Breast epithelium (tissue), 4 donors: ENCODE measurements at regions not wholly inside any gene's neighbourhood (a gene's known extent, or its start where the extent isn't known, plus 50 kb on each side); places are given as distances from the start of the nearest gene placed in this dataset.

Source experiments
- DNase-seq, 2 donors: peaks; one replicate each; pipeline ENCODE4 v3.0.0-alpha.2; 2019; ENCODE audit warnings: low spot score in 2 of 2
- H3K27ac ChIP-seq, 2 donors: fragments of 200-600 bp; sonication (generic) in 1 of 2; one replicate each; pipeline ENCODE4 v1.5.1; 2016 to 2019; ENCODE audit warnings: mild to moderate bottlenecking in 1 of 2
- H3K27me3 ChIP-seq, 2 donors: fragments of 200-600 bp; sonication (generic) in 1 of 2; one replicate each; pipeline versions ENCODE4 v1.5.1 to v1.6.0; 2017 to 2019; ENCODE audit warnings: control low read depth in 1 of 2, mild to moderate bottlenecking in 1 of 2
- H3K36me3 ChIP-seq: fragments of 200-600 bp; one replicate; pipeline ENCODE4 v1.5.1; 2019
- H3K4me1 ChIP-seq, 2 donors: fragments of 200-600 bp; sonication (generic); one replicate each; pipeline ENCODE4 v1.5.1; 2016 to 2019; ENCODE audit warnings: control low read depth in 1 of 2
- H3K4me3 ChIP-seq, 3 donors: fragments of 200-600 bp; sonication (generic); 1 replicate in 2 of 3; 2 replicates in 1 of 3; pipeline ENCODE4 v1.5.1; 2016 to 2019; ENCODE audit warnings: mild to moderate bottlenecking in 3 of 3, moderate library complexity in 2 of 3
- H3K9me3 ChIP-seq, 2 donors: fragments of 200-600 bp; sonication (generic) in 1 of 2; one replicate each; pipeline ENCODE4 v1.5.1; 2016 to 2019; ENCODE audit warnings: control low read depth in 1 of 2
- CTCF ChIP-seq, 3 donors: fragments of 450-650 bp; IDR thresholded peaks; one replicate each; pipeline ENCODE4 v1.5.1; 2016 to 2017; ENCODE audit warnings: antibody characterized with exemption in 3 of 3, mild to moderate bottlenecking in 3 of 3, moderate library complexity in 3 of 3
- POLR2A ChIP-seq: fragments of 450-650 bp; IDR thresholded peaks from one replicate; pipeline ENCODE4 v1.6.1; 2016; ENCODE audit warnings: antibody characterized with exemption, mild to moderate bottlenecking, moderate library complexity
- POLR2AphosphoS5 ChIP-seq, 3 donors: sonication (generic); formaldehyde crosslinking; IDR thresholded peaks; one replicate each; pipeline ENCODE4 v1.6.1; 2017; ENCODE audit warnings: antibody characterized with exemption in 3 of 3
- intact Hi-C: fragments of 100-400 bp; cut with DNase I; formaldehyde crosslinking; loops from one replicate; pipeline ENCODE4 v1.15.1; 2023; ENCODE audit warnings: low total_unique reads

- no peak for TF ChIP-seq POLR2A
- no peak for TF ChIP-seq CTCF (IDR thresholded peaks at IDR 0.05)
- TF ChIP-seq POLR2AphosphoS5 (IDR thresholded peaks at IDR 0.05): no peak
- intact Hi-C loops: no loop called here
- DNase-seq: no peak
- Histone ChIP-seq H3K27me3 (no peaks in the 10 kb centered on the region), H3K9me3 (peaks cover 13% of the 10 kb centered on the region in 2 donors), H3K27ac (no peak overlapping the region), H3K36me3 (no peaks in the 10 kb centered on the region), H3K4me3 (no peak overlapping the region), H3K4me1 (no peaks in the 10 kb centered on the region)
Measured at GRCh38 chr10:78196964-78197363, 163.3 kb downstream of the RPS24 start.

DNA sequence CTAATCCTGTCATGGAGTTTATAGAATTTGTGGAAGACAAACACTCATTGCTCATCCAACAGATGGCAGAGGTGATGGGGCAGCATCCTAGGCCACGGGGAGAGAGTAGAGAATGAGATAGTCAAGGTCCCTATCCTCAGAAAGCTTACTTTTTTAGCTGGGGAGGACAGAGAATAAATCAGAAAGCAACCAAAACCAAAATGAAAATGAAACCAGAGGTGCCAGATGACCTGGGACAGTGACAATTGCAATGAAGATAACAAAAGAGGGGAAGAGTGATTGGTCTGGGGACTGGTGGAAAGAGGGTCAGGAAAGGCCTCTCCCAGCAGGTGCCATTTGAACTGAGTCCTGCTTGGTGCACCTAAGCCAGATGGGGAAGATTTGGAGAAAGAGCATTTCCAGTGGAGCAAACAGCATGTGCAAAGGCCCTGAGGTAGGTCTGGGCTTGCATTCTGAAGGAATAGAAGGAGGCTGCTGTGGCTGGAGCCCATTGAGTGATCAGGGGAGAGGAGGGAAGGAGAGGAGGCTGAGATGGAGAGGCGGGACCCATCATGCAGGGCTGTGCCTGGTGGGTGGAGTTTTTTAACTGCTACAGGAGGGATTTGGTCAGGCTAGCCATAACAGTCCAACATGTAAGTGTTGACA is 164.1 kb downstream of the RPS24 start:
- TF ChIP-seq CTCF (IDR thresholded peaks at IDR 0.05) (no peak), POLR2AphosphoS5 (IDR thresholded peaks at IDR 0.05) (no peak), POLR2A (no peak)
- intact Hi-C loops: no loop called here
- peaks cover 12 to 13% of the 10 kb centered on the region in 2 donors for H3K9me3 ChIP-seq

GRCh38 chr10:78199005-78199725 is 165.5 kb downstream of the RPS24 start:
- H3K27me3 ChIP-seq: no peaks in the 10 kb centered on the region
- H3K27ac ChIP-seq: no peak overlapping the region
- no peak overlapping the region for H3K4me3 ChIP-seq
- no peaks in the 10 kb centered on the region for H3K9me3 ChIP-seq
- TF ChIP-seq POLR2A (no peak), POLR2AphosphoS5 (IDR thresholded peaks at IDR 0.05) (no peak), CTCF (IDR thresholded peaks at IDR 0.05) (no peak)
- no peaks in the 10 kb centered on the region for H3K4me1 ChIP-seq
- H3K36me3 ChIP-seq: no peaks in the 10 kb centered on the region
- DNase-seq: no peak
- intact Hi-C loops: no loop called here

More for the DNA sequence above, 164.1 kb downstream of the RPS24 start:
- no peak for DNase-seq
- Histone ChIP-seq H3K4me1 (no peaks in the 10 kb centered on the region), H3K4me3 (no peak overlapping the region), H3K36me3 (no peaks in the 10 kb centered on the region), H3K27ac (no peak overlapping the region), H3K27me3 (no peaks in the 10 kb centered on the region)

GRCh38 chr10:78199759-78200158 is 166.1 kb downstream of the RPS24 start:
- intact Hi-C loops: loop anchor here (5.0 kb wide), 1 partner anchor 1408 kb away; no protein-coding TSS in a partner anchor
- no peak for TF ChIP-seq CTCF (IDR thresholded peaks at IDR 0.05)
- TF ChIP-seq POLR2AphosphoS5 (IDR thresholded peaks at IDR 0.05): no peak
- no peak for TF ChIP-seq POLR2A

DNA sequence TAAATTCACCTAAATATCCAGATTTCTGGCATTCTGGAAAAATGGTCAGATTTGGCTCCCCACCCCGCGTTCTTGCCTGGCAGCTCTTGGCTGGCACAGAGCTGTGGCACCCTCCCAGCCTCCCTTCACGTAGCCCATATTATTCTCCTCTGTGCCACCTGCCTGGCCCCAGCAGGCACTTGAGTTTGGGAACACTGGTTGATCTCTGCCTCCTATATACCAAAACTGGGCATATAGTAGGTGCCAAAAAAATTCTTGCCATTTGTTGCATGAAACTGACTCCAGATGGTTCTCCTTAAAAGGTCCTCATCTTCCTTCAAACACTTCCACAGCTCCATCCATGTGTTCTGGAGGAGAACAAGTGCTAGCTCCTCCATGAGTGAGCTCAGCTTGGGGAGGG is 167.0 kb downstream of the RPS24 start:
- H3K36me3 ChIP-seq: no peaks in the 10 kb centered on the region
- DNase-seq: no peak
- no peak overlapping the region for H3K4me3 ChIP-seq
- intact Hi-C loops: loop anchor here (5.0 kb wide), 1 partner anchor 1407 kb away; no protein-coding TSS in a partner anchor
- H3K4me1 ChIP-seq: no peaks in the 10 kb centered on the region
- no peaks in the 10 kb centered on the region for H3K9me3 ChIP-seq
- no peak overlapping the region for H3K27ac ChIP-seq
- no peaks in the 10 kb centered on the region for H3K27me3 ChIP-seq
- TF ChIP-seq CTCF (IDR thresholded peaks at IDR 0.05) (no peak), POLR2A (no peak), POLR2AphosphoS5 (IDR thresholded peaks at IDR 0.05) (no peak)

More at GRCh38 chr10:78199759-78200158, 166.1 kb downstream of the RPS24 start:
- Histone ChIP-seq H3K27ac (no peak overlapping the region), H3K4me1 (no peaks in the 10 kb centered on the region), H3K4me3 (no peak overlapping the region), H3K9me3 (no peaks in the 10 kb centered on the region), H3K36me3 (no peaks in the 10 kb centered on the region), H3K27me3 (no peaks in the 10 kb centered on the region)
- no peak for DNase-seq
